ENCODE measurements at regions not wholly inside any gene's neighbourhood (a gene's known extent, or its start where the extent isn't known, plus 50 kb on each side); places are given as distances from the start of the nearest gene placed in this dataset.

DNA sequence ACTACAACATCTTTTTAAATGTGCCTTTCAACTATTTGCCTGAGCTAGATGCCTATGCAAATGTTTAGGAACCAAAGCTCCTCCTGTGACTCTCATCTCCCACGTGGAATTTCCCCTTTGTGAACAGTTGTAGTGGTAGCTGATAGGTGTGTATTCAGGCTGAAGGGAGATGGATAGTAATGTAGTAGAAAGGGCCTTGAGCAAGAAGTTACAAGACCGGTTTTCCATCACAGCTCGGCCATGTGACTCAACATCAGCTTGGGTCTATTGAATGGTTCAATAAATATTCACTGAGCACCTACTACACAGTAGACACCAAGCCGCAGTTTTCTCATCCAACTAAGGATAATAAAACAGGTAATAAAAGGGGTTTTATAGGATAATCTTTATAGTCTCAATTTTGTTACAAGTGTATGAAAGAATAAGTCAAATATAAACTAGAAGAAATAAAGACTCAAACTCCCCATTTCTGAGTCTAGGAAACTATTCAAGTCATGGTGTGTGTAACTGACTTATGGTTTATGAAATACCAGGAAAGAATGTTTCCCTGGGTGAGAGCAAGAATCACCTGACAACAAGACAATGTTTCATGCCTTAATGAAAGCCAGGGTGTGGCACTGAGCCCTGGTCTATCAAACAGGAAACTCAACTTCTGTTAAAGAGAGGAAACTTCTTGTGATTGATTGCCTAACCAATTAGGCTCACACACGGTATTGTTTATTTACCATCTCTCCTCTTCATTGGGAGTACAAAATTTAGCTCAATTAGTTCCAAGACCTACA is 187.1 kb upstream of the SPEF2 start (continued):
- TF ChIP-seq, protein P1, sequence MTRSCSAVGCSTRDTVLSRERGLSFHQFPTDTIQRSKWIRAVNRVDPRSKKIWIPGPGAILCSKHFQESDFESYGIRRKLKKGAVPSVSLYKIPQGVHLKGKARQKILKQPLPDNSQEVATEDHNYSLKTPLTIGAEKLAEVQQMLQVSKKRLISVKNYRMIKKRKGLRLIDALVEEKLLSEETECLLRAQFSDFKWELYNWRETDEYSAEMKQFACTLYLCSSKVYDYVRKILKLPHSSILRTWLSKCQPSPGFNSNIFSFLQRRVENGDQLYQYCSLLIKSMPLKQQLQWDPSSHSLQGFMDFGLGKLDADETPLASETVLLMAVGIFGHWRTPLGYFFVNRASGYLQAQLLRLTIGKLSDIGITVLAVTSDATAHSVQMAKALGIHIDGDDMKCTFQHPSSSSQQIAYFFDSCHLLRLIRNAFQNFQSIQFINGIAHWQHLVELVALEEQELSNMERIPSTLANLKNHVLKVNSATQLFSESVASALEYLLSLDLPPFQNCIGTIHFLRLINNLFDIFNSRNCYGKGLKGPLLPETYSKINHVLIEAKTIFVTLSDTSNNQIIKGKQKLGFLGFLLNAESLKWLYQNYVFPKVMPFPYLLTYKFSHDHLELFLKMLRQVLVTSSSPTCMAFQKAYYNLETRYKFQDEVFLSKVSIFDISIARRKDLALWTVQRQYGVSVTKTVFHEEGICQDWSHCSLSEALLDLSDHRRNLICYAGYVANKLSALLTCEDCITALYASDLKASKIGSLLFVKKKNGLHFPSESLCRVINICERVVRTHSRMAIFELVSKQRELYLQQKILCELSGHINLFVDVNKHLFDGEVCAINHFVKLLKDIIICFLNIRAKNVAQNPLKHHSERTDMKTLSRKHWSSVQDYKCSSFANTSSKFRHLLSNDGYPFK (CRISPR knock-in tag; IDR thresholded peaks at IDR 0.05; ENCODE audit: borderline replicate concordance), result no peak
- no peak for TF ChIP-seq PCBP2 (optimal IDR thresholded peaks at IDR 0.05; ENCODE audit: low read depth, low read length, poor library complexity, severe bottlenecking)

DNA sequence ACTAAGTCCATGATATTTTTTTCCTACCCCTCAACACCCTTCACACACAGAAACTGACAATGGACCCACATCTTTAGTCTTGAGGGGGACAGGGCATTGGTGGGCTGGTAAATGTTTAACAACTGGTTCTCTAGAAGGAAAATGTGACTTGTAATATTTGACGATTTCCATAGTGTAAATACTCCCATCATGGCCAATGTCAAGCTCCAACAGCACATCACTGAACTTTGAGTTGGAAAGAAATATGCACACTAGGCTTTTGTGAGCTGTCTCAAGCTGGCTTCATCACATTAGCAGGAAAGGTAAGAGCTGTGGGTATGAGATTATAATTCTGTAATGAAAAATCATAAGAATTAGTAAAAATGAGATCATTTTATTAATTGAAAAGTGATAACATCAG is 189.9 kb upstream of the PRLR start:
- ChIA-PET POLR2A (no interaction called here), CTCF (ENCODE audit: low intra/inter-chr PET ratio, low total read pairs) (no interaction called here)
- no peaks in the 10 kb centered on the region for H4K20me1 ChIP-seq (ENCODE audit: insufficient read depth, low read length)
- in situ Hi-C loops (cut with HindIII; ENCODE audit: extremely low pct_ligation_motif_present, low pct_unique_long_range_greater_than_20kb), result no loop called here
- ATAC-seq, result peak; percentile 87
- peak; percentile 63 for DNase-seq (ENCODE audit: low spot score)
- H3K27me3 ChIP-seq (ENCODE audit: control insufficient read depth in 1 of 2, insufficient read depth in 2 of 2, low read length in 2 of 2), result no peaks in the 10 kb centered on the region
- intact Hi-C loops (cut with micrococcal nuclease; ENCODE audit: unreplicated experiment), result no loop called here
- H3K4me3 ChIP-seq (replicated peaks in 1 of 3; ENCODE audit: insufficient read depth in 1 of 3, low read depth in 2 of 3, low read length in 3 of 3), result no peak overlapping the region
- peak; percentile 85 for FAIRE-seq
- H3K9ac ChIP-seq (ENCODE audit: insufficient read depth, low read depth, low read length), result no peak overlapping the region
- H2AFZ ChIP-seq (ENCODE audit: low read length), result no peak overlapping the region
- 7% methylated on average over 1 of the region's 1 CpG for WGBS (ENCODE audit: low lambda C conversion rate)
- no peak overlapping the region for H3K27ac ChIP-seq (ENCODE audit: extremely low read length, insufficient read depth, low read length)
- H3K36me3 ChIP-seq (replicated peaks in 1 of 2; ENCODE audit: control insufficient read depth in 1 of 2, insufficient read depth in 2 of 2, low read length in 2 of 2), result no peaks in the 10 kb centered on the region
- H3K79me2 ChIP-seq (ENCODE audit: insufficient read depth, low read length), result no peaks in the 10 kb centered on the region
- H3K4me1 ChIP-seq (ENCODE audit: insufficient read depth, low read length), result peaks cover 50% of the 10 kb centered on the region
- H3K4me2 ChIP-seq (ENCODE audit: low read depth, low read length), result peak overlapping the region; percentile 19
- BruUV-seq (replicated peaks), result no TSS peak
- H3K9me3 ChIP-seq (ENCODE audit: low read length), result no peaks in the 10 kb centered on the region
- TF ChIP-seq EHMT2 (IDR thresholded peaks at IDR 0.05; ENCODE audit: borderline replicate concordance, low read depth, low read length), result peak; percentile 60; the same call in 1 of the 2 replicates
- no peak for TF ChIP-seq ZNF792 (CRISPR knock-in tag; IDR thresholded peaks at IDR 0.05)
- TF ChIP-seq HNF4A (CRISPR knock-in tag; IDR thresholded peaks at IDR 0.05), result peak; percentile 74
- TF ChIP-seq BCL6 (CRISPR knock-in tag; IDR thresholded peaks at IDR 0.05), result peak; percentile 79
- no peak for TF ChIP-seq ZFAT (CRISPR knock-in tag; conservative IDR thresholded peaks at IDR 0.05)
- TF ChIP-seq NBN (conservative IDR thresholded peaks at IDR 0.05), result no peak
- TF ChIP-seq TOE1 (CRISPR knock-in tag; IDR thresholded peaks at IDR 0.05), result no peak
- peak; percentile 70 for TF ChIP-seq ZMYM4 (CRISPR knock-in tag; IDR thresholded peaks at IDR 0.05)
- no peak for TF ChIP-seq ZNF549 (CRISPR knock-in tag; IDR thresholded peaks at IDR 0.05)
- no peak for TF ChIP-seq FOXP1 (IDR thresholded peaks at IDR 0.05)
- TF ChIP-seq FOXP1 (CRISPR knock-in tag; IDR thresholded peaks at IDR 0.05), result peak; percentile 16; the same call in 1 of the 2 replicates
- TF ChIP-seq MAFF (IDR thresholded peaks at IDR 0.05; ENCODE audit: low read depth, low read length), result peak; percentile 72
- 0 out of 2 replicates have a peak, but pooled peaks have one; percentile 19 for TF ChIP-seq SOX5 (CRISPR knock-in tag; IDR thresholded peaks at IDR 0.05; ENCODE audit: borderline replicate concordance)
- TF ChIP-seq KLF6 (CRISPR knock-in tag; IDR thresholded peaks at IDR 0.05), result no peak
- TF ChIP-seq, protein P2, sequence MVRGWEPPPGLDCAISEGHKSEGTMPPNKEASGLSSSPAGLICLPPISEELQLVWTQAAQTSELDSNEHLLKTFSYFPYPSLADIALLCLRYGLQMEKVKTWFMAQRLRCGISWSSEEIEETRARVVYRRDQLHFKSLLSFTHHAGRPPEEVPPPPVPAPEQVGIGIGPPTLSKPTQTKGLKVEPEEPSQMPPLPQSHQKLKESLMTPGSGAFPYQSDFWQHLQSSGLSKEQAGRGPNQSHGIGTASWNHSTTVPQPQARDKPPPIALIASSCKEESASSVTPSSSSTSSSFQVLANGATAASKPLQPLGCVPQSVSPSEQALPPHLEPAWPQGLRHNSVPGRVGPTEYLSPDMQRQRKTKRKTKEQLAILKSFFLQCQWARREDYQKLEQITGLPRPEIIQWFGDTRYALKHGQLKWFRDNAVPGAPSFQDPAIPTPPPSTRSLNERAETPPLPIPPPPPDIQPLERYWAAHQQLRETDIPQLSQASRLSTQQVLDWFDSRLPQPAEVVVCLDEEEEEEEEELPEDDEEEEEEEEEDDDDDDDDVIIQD (CRISPR knock-in tag; IDR thresholded peaks at IDR 0.05; ENCODE audit: low read depth), result peak; percentile 67
- peak; percentile 28; the same call in 1 of the 2 replicates for TF ChIP-seq NCOR1 (IDR thresholded peaks at IDR 0.05; ENCODE audit: borderline replicate concordance, low read length)
- TF ChIP-seq ZNF329 (CRISPR knock-in tag; IDR thresholded peaks at IDR 0.05; ENCODE audit: low read depth), result no peak
- peak; percentile 77 for TF ChIP-seq SKI (IDR thresholded peaks at IDR 0.05; ENCODE audit: partially characterized antibody)
- no peak for TF ChIP-seq PRPF4 (IDR thresholded peaks at IDR 0.05; ENCODE audit: low read depth, low read length, poor library complexity, severe bottlenecking)
- peak; percentile 61 to 76; a peak in 3 of 4 replicates for TF ChIP-seq MAFK (conservative IDR thresholded peaks at IDR 0.05 in 1 of 2, IDR thresholded peaks at IDR 0.05 in 1 of 2; ENCODE audit: low read length in 2 of 2)

All from HepG2 (cell line).